GM12878 (cell line): ENCODE measurements at regions not wholly inside any gene's neighbourhood (a gene's known extent, or its start where the extent isn't known, plus 50 kb on each side); places are given as distances from the start of the nearest gene placed in this dataset.

Experiments used
- ATAC-seq: fragments of 200-7000 bp; cut with Tn5 transposase; 3 replicates; pipeline ENCODE4 v1.9.1; 2020; ENCODE audit warnings: mild to moderate bottlenecking, moderate library complexity
- BruUV-seq: library from RNA; stranded (reverse); fragments of 400-500 nt; replicated peaks from 2 replicates; lab custom pipeline; 2021; lab: Mats Ljungman, UMichigan
- CTCF ChIA-PET: fragments of 300-600 bp; sonication (Branson Sonifier 250); formaldehyde crosslinking; extraction: SDS; loops from one replicate; lab custom pipeline; 2021; ENCODE audit warnings: inconsistent platforms; lab: Yijun Ruan, JAX
- POLR2A ChIA-PET: fragments of 350-600 bp; formaldehyde crosslinking; extraction: SDS; loops from one replicate; lab custom pipeline; 2021; ENCODE audit warnings: inconsistent platforms; lab: Charles Lee
- RAD21 ChIA-PET: fragments of 300-600 bp; sonication (Branson Sonifier 250); formaldehyde crosslinking; loops from one replicate; lab custom pipeline; 2023; ENCODE audit warnings: antibody characterized with exemption; ENCODE audit not compliant: unreplicated experiment; lab: Charles Lee
- SMC1A ChIA-PET: fragments of 300-600 bp; sonication (Branson Sonifier 250); formaldehyde crosslinking; loops from one replicate; lab custom pipeline; 2023; ENCODE audit not compliant: unreplicated experiment, uncharacterized antibody; lab: Charles Lee
- DNase-seq: peaks from one replicate; pipeline ENCODE4 v3.0.0-alpha.2; 2011; ENCODE audit warnings: low read depth, low spot score
- FAIRE-seq: peaks from 3 replicates; lab custom pipeline; 2011; peaks lifted over from hg19 to GRCh38; lab: Jason Lieb, UNC
- H2AFZ ChIP-seq: 2 replicates; pipeline ENCODE4 v1.6.0; 2011; ENCODE audit warnings: low read depth, low read length, control low read depth; ENCODE audit not compliant: control insufficient read depth
- H3K27ac ChIP-seq: 2 replicates; pipeline ENCODE4 v1.5.1; 2011; ENCODE audit warnings: control low read depth; ENCODE audit not compliant: control insufficient read depth, insufficient read depth
- H3K27me3 ChIP-seq, 2 experiments: replicated peaks in 1 of 2; 2 replicates each; pipeline versions ENCODE4 v1.6.0 to v1.6.1; 2011; ENCODE audit warnings: low read length in 1 of 2; ENCODE audit not compliant: control insufficient read depth in 2 of 2, insufficient read depth in 2 of 2
- H3K36me3 ChIP-seq, 2 experiments: 2 replicates each; pipeline ENCODE4 v1.5.1; 2011; ENCODE audit warnings: low read length in 1 of 2; ENCODE audit not compliant: control insufficient read depth in 2 of 2, insufficient read depth in 2 of 2
- H3K4me1 ChIP-seq: 2 replicates; pipeline ENCODE4 v1.6.1; 2011; ENCODE audit warnings: mild to moderate bottlenecking, low read length, moderate library complexity, mixed read lengths; ENCODE audit not compliant: control insufficient read depth, insufficient read depth
- H3K4me2 ChIP-seq: 2 replicates; pipeline ENCODE4 v1.6.0; 2011; ENCODE audit warnings: control low read depth; ENCODE audit not compliant: control insufficient read depth, insufficient read depth
- H3K4me3 ChIP-seq: fragments of 200-600 bp; sonication (generic); 2 replicates; pipeline ENCODE4 v1.5.1; 2016
- H3K79me2 ChIP-seq: 2 replicates; pipeline ENCODE4 v1.6.0; 2011; ENCODE audit warnings: low read length; ENCODE audit not compliant: control insufficient read depth, insufficient read depth
- H3K9ac ChIP-seq: 2 replicates; pipeline ENCODE4 v1.8.0; 2011; ENCODE audit warnings: low read length, control low read depth, mixed read lengths; ENCODE audit not compliant: control insufficient read depth, insufficient read depth
- H3K9me3 ChIP-seq: replicated peaks from 3 replicates; pipeline ENCODE4 v1.5.1; 2011; ENCODE audit warnings: mild to moderate bottlenecking, low read length; ENCODE audit not compliant: control insufficient read depth, insufficient read depth
- H4K20me1 ChIP-seq: 2 replicates; pipeline ENCODE4 v1.6.0; 2011; ENCODE audit not compliant: control insufficient read depth, insufficient read depth
- CHD1 ChIP-seq: IDR thresholded peaks from 2 replicates; pipeline ENCODE4 v1.6.1; 2012; ENCODE audit warnings: low read depth, low read length, improper control_type of control experiment
- LARP7 ChIP-seq: fragments of 450-650 bp; IDR thresholded peaks from 2 replicates; pipeline ENCODE4 v1.6.1; 2017; ENCODE audit warnings: mild to moderate bottlenecking
- MAX ChIP-seq: IDR thresholded peaks from 2 replicates; pipeline ENCODE4 v1.6.1; 2012; ENCODE audit warnings: low read depth, low read length, improper control_type of control experiment
- MEF2B ChIP-seq: fragments of 450-650 bp; IDR thresholded peaks from 2 replicates; pipeline ENCODE4 v1.6.1; 2018; ENCODE audit warnings: mild to moderate bottlenecking, moderate library complexity; ENCODE audit not compliant: partially characterized antibody, poor library complexity, severe bottlenecking
- NFYB ChIP-seq: IDR thresholded peaks from 2 replicates; pipeline ENCODE4 v1.6.1; 2011; ENCODE audit warnings: low read depth, mild to moderate bottlenecking, low read length, improper control_type of control experiment, moderate library complexity; ENCODE audit not compliant: insufficient read depth
- SKIL ChIP-seq: fragments of 450-650 bp; IDR thresholded peaks from 2 replicates; pipeline ENCODE4 v1.6.1; 2017; ENCODE audit warnings: mild to moderate bottlenecking, low read depth, inconsistent platforms; ENCODE audit not compliant: poor library complexity, severe bottlenecking
- ZBTB4 ChIP-seq: fragments of 450-650 bp; formaldehyde crosslinking; IDR thresholded peaks from 2 replicates; pipeline ENCODE4 v1.4.0; 2022; ENCODE audit warnings: mild to moderate bottlenecking, moderate library complexity
- ZNF207 ChIP-seq: fragments of 450-650 bp; IDR thresholded peaks from 2 replicates; pipeline ENCODE4 v1.6.1; 2014; ENCODE audit warnings: antibody characterized with exemption, mild to moderate bottlenecking, borderline replicate concordance
- whole genome bisulfite sequencing: methylation state at CpG from one replicate; pipeline ENCODE4 v1.1.6; 2016; ENCODE audit warnings: low lambda C conversion rate; ENCODE audit not compliant: insufficient replicate concordance, insufficient coverage; ENCODE audit errors: missing lambda C conversion rate; 5-methylcytosine and 5-hydroxymethylcytosine counted together
- in situ Hi-C: fragments of 300-500 bp; cut with MboI; formaldehyde crosslinking; loops from 9 replicates; pipeline ENCODE4 v1.14.3; 2018; ENCODE audit warnings: mixed read lengths
- intact Hi-C: fragments of 100-400 bp; cut with micrococcal nuclease; formaldehyde crosslinking; loops from one replicate; pipeline ENCODE4 v1.14.2; 2022; ENCODE audit not compliant: unreplicated experiment
- TF ChIP-seq, protein P1 (sequence below): fragments of 450-650 bp; IDR thresholded peaks from 2 replicates; pipeline ENCODE4 v1.6.1; 2017; ENCODE audit warnings: low read depth, mild to moderate bottlenecking, moderate library complexity

GRCh38 chr2:236775511-236775910, 205.9 kb downstream of the ACKR3 start:
- no peak for ATAC-seq
- intact Hi-C loops (no loop called here), in situ Hi-C loops (no loop called here)
- CTCF ChIA-PET, result interaction anchor here (0.6 kb wide), 1 partner anchor 481 kb away, joined by 4 read pairs; no protein-coding TSS in a partner anchor
- Histone ChIP-seq H2AFZ (no peak overlapping the region), H3K4me2 (no peak overlapping the region), H3K27me3 (no peaks in the 10 kb centered on the region; a peak in 1 of 4 replicates), H3K27ac (no peak overlapping the region), H4K20me1 (no peaks in the 10 kb centered on the region), H3K4me3 (no peak overlapping the region), H3K9me3 (no peaks in the 10 kb centered on the region), H3K36me3 (no peaks in the 10 kb centered on the region), H3K79me2 (no peaks in the 10 kb centered on the region), H3K4me1 (no peaks in the 10 kb centered on the region), H3K9ac (no peak overlapping the region)
- no TSS peak for BruUV-seq
- no peak for TF ChIP-seq ZNF207
- RAD21 ChIA-PET, result no interaction called here
- no peak for DNase-seq
- no peak for FAIRE-seq
- SMC1A ChIA-PET, result interaction anchor here (0.6 to 1.2 kb wide), 2 partner anchors 53 to 204 kb away, joined by 3 read pairs; no protein-coding TSS in a partner anchor
- WGBS, result 0% methylated on average over 2 of the region's 2 CpGs
- POLR2A ChIA-PET, result no interaction called here

DNA sequence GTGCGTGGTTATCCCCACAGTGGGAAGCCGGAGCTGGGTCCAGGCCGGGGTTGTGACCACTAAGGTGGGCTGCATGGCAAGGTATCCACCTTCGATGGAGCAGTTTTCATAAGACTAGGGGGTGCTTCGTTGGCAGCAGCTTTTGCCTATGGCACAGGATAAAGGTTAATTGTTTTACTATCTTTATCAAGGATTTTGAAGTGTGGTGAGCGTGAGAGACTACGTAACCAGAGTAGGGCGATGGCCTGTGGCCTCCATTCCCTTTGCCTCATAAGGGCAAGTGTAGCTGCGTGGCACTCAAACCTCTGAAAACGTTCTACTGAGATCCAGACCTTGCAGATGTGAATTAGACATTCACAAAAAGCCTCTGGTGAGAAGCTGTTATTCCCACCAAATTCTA, 206.6 kb downstream of the ACKR3 start:
- Histone ChIP-seq H3K79me2 (no peaks in the 10 kb centered on the region), H3K4me1 (no peaks in the 10 kb centered on the region), H3K27ac (no peak overlapping the region), H3K4me3 (no peak overlapping the region), H3K9me3 (no peaks in the 10 kb centered on the region), H3K4me2 (no peak overlapping the region), H3K9ac (no peak overlapping the region), H2AFZ (no peak overlapping the region), H3K27me3 (no peaks in the 10 kb centered on the region; a peak in 1 of 4 replicates), H4K20me1 (no peaks in the 10 kb centered on the region), H3K36me3 (no peaks in the 10 kb centered on the region)
- RAD21 ChIA-PET, result no interaction called here
- POLR2A ChIA-PET, result no interaction called here
- no TSS peak for BruUV-seq
- DNase-seq, result no peak
- SMC1A ChIA-PET, result interaction anchor here (1.2 kb wide), 1 partner anchor 203 kb away, joined by 3 read pairs; no protein-coding TSS in a partner anchor
- no peak for FAIRE-seq
- 16% methylated on average over 10 of the region's 10 CpGs for WGBS
- intact Hi-C loops, result no loop called here
- ATAC-seq, result no peak
- in situ Hi-C loops, result no loop called here
- CTCF ChIA-PET, result interaction anchor here (0.7 kb wide), 1 partner anchor 596 kb away, joined by 3 read pairs; no protein-coding TSS in a partner anchor
- TF ChIP-seq ZBTB4 (CRISPR knock-in tag) (no peak), MEF2B (no peak), ZNF207 (no peak), SKIL (no peak), MAX (no peak), CHD1 (no peak), NFYB (no peak), LARP7 (no peak)
- TF ChIP-seq, protein P1, sequence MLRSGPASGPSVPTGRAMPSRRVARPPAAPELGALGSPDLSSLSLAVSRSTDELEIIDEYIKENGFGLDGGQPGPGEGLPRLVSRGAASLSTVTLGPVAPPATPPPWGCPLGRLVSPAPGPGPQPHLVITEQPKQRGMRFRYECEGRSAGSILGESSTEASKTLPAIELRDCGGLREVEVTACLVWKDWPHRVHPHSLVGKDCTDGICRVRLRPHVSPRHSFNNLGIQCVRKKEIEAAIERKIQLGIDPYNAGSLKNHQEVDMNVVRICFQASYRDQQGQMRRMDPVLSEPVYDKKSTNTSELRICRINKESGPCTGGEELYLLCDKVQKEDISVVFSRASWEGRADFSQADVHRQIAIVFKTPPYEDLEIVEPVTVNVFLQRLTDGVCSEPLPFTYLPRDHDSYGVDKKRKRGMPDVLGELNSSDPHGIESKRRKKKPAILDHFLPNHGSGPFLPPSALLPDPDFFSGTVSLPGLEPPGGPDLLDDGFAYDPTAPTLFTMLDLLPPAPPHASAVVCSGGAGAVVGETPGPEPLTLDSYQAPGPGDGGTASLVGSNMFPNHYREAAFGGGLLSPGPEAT, result no peak
